HG03571 (cell line): ENCODE measurements at regions not wholly inside any gene's neighbourhood (a gene's known extent, or its start where the extent isn't known, plus 50 kb on each side); places are given as distances from the start of the nearest gene placed in this dataset.

ENCODE experiments used
- ATAC-seq: cut with Tn5 transposase; IDR thresholded peaks from one replicate; pipeline ENCODE4 v1.9.1; 2021; ENCODE audit not compliant: unreplicated experiment

DNA sequence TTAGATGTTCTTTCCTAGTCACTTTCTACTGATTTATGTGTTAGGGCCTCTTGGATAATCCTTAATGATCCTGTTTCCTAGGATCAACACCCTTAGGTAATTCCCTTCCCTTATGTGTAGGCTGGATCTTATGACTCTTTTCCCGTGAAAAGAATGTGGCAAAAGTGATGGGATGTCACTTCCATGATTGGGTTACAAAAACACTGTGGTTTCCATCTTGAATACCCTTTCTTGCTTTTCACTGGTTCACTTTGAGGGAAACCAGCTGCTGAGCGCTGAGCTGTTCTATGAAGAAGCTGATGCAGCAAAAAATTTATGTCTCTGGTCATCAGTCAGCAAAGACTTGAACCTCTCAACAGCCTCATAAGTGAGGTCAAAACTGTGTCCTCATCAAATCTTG is 609.4 kb downstream of the OLFM4 start:
- no peak for ATAC-seq

GRCh38 chr13:53642306-53642705 is 613.7 kb downstream of the OLFM4 start:
- no peak for ATAC-seq

GRCh38 chr13:53648673-53649072 is 620.1 kb downstream of the OLFM4 start:
- ATAC-seq = no peak

DNA sequence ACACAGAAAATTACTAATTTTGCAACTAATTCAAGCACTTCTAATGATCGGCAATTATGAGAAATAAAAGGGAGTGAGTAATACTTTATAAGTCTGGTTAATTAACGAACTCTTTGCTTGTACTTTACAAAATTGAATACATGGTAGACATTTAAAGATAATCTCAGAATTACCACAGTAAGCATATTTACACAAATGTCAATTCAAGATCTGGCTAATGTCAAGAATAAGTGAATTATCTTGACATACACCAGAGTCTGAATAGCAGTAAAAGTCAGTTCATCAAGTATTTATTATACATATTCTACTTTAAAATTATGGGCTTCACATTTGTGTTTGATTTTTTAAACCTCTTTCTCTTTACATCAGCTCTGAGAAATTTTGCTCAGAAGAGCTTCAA is 643.4 kb downstream of the OLFM4 start:
- no peak for ATAC-seq

DNA sequence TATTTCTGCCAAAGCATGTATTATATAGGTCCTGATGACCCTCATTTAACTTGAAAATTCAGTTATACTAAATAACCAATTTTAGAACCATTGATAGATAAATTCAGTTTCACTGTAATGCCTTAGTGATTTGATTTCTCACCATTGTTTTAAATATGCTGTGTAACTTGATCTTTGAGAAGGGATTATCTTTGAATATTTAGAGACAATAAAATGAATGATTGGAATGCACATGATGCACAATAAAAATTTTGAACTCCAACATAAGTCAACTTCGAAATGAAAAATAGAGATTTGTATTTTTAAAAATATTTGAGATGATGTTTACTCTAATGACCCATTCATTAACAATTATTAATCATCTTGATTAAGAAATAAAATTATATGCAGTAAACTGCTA is 654.5 kb downstream of the OLFM4 start:
- ATAC-seq = no peak

- ATAC-seq = no peak
Observed at GRCh38 chr13:53683608-53684007, 655.0 kb downstream of the OLFM4 start.

DNA sequence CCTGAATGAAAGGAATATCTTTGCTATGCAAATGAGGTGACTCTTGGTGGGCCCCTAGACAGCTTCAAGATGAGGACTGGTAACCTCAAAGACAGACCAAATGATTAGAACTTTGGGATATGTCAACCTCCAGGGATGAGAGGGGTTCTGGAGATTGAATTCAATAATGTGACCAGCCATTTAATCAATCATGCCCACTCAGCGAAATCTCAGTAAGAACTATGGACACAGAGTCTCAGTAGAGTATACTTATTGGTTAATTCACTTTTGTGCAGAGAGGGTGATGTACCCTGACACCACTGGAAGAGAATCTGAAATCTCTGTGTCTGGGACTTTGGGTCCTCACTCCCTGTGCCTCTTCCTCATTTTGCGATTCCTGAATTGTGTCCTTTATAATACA is 662.8 kb downstream of the OLFM4 start:
- no peak for ATAC-seq

GRCh38 chr13:53694814-53695532 is 666.4 kb downstream of the OLFM4 start:
- ATAC-seq = no peak

DNA sequence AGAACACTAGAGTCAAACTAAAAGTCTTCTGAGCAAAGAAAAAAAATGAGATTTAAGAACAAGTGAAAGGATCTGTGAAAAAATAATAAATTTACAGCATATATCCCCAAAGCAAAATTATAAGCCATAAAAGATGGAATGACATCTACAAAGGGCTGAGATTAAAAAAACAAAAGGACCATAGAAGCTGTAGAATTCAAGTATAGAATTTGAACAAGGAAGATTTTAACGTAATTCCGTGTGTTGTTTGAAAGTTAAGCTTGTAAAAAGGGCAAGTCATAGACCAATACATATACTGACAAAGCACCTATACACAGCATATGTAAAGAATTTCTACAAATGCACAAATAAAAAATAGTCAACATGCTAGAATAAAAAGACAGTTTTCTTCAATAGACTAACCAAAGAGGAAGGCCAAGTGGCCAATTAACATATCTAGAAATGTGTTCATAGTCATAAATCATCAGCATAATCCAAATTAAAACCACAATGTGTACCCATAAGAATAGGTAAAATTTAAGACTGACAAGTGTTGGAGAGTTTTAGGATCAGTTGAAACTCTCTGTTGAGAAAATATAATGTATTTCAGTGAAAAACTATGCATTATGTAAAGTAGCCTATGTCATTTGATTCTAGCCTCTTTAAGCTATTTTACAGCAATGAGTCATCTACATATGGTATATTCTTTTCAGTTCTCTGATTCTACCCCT is 674.9 kb downstream of the OLFM4 start:
- no peak for ATAC-seq

- ATAC-seq = no peak
Observed at GRCh38 chr13:53719281-53719680, 690.7 kb downstream of the OLFM4 start.

DNA sequence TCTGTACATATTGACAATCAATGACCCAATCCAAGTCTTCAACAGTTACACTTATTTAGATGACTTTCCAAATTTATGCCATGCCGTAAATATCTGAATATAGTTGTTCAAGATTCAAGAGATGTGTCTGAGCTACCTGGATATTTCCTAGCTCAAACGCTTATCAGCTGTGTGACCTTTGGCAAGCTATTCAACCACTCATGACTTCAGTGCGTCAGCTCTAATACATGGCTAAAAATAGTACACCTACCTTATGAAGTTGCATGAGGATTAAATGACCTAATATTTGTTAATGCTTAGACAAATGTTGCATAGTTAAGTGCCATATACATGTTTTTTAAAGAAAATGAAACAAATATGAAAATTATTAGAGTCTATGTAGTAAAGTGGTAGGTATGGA is 704.1 kb downstream of the OLFM4 start:
- ATAC-seq = no peak

GRCh38 chr13:53743906-53744305 is 715.3 kb downstream of the OLFM4 start:
- ATAC-seq = no peak

- no peak for ATAC-seq
Observed at GRCh38 chr13:53747825-53748224, 719.2 kb downstream of the OLFM4 start.

DNA sequence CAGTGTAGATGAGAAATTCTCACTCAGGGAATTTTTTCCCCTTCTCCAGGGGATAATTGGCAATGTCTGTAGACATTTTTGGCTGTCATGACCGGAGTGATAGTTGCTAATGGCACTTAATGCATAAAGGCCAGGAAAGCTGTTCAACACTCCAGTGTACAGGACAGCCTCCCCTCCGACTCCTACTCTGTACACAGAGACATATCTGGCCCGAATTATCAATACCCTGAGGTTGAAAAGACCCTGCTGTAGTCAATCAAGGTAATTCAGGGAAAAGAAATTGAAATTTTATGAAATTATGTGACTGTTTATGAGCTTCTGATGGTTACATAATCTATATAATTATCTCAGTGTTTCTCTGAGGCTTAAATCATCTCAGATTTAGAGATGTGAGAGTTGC is 720.7 kb downstream of the OLFM4 start:
- no peak for ATAC-seq

DNA sequence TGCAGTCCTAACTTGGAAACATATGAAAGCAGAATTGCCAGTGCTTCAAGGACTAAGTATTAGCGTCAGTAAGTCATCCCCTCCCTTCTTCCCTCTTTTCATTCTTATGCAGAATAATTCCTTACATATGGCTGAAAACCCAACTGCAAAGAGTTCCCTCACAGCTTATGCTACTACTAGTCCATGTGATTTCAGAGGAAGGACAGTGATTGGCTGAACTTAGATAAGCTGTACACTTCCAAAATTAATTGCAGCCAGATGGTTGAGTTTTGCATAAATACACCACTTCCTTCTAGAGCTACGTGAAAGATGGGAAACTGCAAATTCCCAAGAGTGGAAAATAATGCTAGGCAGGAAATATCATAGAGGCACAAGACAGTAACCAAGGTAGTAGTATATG is 730.4 kb downstream of the OLFM4 start:
- ATAC-seq = no peak

DNA sequence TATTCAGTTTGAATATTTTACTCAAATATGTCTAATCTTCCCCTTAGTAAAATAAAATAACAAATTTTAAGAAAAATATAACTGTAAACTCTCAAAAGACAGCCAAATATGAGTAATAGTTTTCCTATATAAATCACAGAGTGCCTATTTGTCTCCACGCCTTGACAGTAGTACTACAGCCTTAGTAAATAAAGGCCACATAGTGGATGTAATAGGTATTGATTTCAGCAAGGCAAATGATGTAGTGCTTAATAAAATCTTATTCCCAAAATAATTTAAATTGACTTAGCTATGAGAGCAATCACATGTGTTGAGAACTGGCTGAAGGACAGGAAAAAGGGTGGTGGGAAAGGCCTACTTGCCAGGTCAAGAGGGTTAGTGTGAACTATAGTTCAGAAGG is 747.2 kb downstream of the OLFM4 start:
- ATAC-seq = no peak

GRCh38 chr13:53778937-53779336 is 750.3 kb downstream of the OLFM4 start:
- ATAC-seq = no peak

GRCh38 chr13:53781941-53782340 is 753.3 kb downstream of the OLFM4 start:
- ATAC-seq = no peak

GRCh38 chr13:53782488-53782961 is 753.9 kb downstream of the OLFM4 start:
- ATAC-seq = peak; percentile 77

DNA sequence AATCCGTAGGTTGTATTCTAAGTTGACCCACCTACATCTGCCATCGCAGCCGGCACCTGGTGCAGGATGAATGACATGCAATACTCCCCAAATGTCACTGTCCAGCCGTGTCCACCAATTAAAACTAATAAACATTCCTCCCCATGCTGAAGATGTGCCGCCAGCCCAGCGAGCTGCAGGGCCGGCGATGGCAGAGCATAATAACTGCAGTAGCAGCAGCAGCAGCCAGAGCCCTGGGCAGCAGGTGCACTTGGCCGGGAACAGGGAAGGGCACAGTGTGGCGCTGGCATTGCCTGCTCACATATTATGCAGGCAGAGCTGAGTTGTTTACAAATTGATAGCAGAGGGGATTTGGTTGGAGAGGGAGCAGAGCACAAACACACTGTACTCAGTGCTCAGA is 754.9 kb downstream of the OLFM4 start:
- no peak for ATAC-seq

DNA sequence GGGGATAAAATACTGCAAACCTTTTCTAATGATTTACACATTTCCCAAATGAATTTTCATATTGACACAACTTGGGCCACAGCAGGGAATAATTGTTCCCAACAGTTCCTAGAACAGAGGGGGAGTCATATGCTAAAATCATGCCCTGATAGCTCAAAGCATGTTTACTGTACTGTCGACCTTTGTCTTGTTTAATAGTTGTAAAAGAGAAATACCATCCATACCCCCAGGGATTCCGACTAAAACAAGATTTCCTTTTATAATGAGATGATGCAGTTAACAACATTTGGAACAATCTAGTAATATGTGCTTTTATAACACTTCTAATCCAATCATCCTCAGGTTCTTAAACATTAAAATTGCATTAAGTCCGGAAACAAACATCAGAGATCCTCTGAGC is 759.7 kb downstream of the OLFM4 start:
- ATAC-seq = no peak

- no peak for ATAC-seq
Observed at GRCh38 chr13:53800011-53800410, 771.4 kb downstream of the OLFM4 start.
